GM21528 (cell line): ENCODE measurements at regions not wholly inside any gene's neighbourhood (a gene's known extent, or its start where the extent isn't known, plus 50 kb on each side); places are given as distances from the start of the nearest gene placed in this dataset.

Experiments used
- ATAC-seq: cut with Tn5 transposase; IDR thresholded peaks from one replicate; pipeline ENCODE4 v1.9.1; 2021; ENCODE audit warnings: mild to moderate bottlenecking, moderate library complexity; ENCODE audit not compliant: unreplicated experiment, low FRiP score

GRCh38 chr2:239498576-239498975 lies 97.8 kb upstream of the HDAC4 start:
- no peak for ATAC-seq

- ATAC-seq: no peak
These were observed 95.9 kb upstream of the HDAC4 start for GRCh38 chr2:239496700-239497099.

- ATAC-seq: no peak
These were observed 95.0 kb upstream of the HDAC4 start for GRCh38 chr2:239495791-239496233.

- ATAC-seq: no peak
These were observed 94.4 kb upstream of the HDAC4 start for GRCh38 chr2:239495175-239495574.

- ATAC-seq: no peak
These were observed 93.8 kb upstream of the HDAC4 start for GRCh38 chr2:239494578-239494977.

- no peak for ATAC-seq
These were observed 88.7 kb upstream of the HDAC4 start for GRCh38 chr2:239489481-239489880.

- ATAC-seq: no peak
These were observed 87.3 kb upstream of the HDAC4 start for GRCh38 chr2:239488125-239488524.

GRCh38 chr2:239487272-239487671 lies 86.5 kb upstream of the HDAC4 start:
- no peak for ATAC-seq

- no peak for ATAC-seq
These were observed 84.8 kb upstream of the HDAC4 start for GRCh38 chr2:239485622-239486021.

- ATAC-seq: no peak
These were observed 83.9 kb upstream of the HDAC4 start for GRCh38 chr2:239484571-239485355.

- no peak for ATAC-seq
These were observed 82.2 kb upstream of the HDAC4 start for GRCh38 chr2:239482778-239483712.

- ATAC-seq: no peak
These were observed 78.7 kb upstream of the HDAC4 start for GRCh38 chr2:239479471-239479870.

- no peak for ATAC-seq
These were observed 76.8 kb upstream of the HDAC4 start for GRCh38 chr2:239477591-239477990.

- no peak for ATAC-seq
These were observed 76.2 kb upstream of the HDAC4 start for GRCh38 chr2:239476757-239477585.

GRCh38 chr2:239476029-239476756 lies 75.4 kb upstream of the HDAC4 start:
- ATAC-seq: no peak

GRCh38 chr2:239475161-239476028 lies 74.6 kb upstream of the HDAC4 start:
- ATAC-seq: no peak

GRCh38 chr2:239473211-239473805 lies 72.5 kb upstream of the HDAC4 start:
- no peak for ATAC-seq

GRCh38 chr2:239472235-239472775 lies 71.5 kb upstream of the HDAC4 start:
- ATAC-seq: no peak
